ENCODE measurements at regions not wholly inside any gene's neighbourhood (a gene's known extent, or its start where the extent isn't known, plus 50 kb on each side); places are given as distances from the start of the nearest gene placed in this dataset.
"Not testable (repeated sequence)": the region's sequence is repeated elsewhere in the genome, so short reads cannot be mapped to it uniquely, and the experiment has no call there.

DNA sequence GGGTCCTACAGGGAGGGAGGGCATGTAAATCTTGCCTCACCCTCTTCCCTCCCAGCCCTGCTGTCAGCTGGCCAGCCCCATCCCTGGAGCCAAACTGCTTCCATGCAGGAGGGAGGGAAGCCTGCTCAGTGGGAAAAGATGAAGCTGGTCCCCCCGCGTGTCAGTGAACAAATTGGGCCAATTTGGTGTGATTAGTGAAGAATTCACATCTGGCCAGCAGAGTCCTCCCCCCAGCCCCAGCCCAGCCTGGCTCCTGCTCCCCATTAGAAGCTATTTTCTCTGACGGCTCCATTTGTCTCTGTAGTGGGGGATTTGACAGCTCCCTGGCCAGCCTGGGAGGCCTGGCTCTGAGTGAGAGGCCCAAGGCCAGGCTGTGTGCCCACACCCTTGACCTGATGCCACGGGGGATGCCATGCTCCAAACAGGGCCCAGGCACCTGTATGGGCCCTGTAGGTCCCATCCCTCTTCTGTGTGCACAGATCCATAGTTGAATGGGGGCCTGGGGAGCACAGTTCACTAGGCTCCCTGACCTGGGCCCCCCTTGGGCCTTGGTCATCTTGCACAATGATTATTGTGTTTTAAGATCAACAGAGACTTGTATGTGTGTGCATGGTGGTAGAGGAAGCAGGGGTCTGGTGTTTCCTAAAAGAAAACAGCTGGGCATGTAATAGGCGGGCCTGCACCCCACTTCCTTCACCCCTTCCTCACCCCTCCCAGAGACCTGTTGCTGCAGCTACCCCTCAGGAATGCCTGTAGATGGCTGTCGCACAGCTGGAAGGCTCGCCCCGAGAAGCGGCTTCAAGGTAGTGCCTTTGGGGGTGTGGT lies 50.7 kb upstream of the TAC4 start:
- H3K27me3 Mint-ChIP-seq, result peaks cover 23% of the 10 kb centered on the region
- H3K4me1 Mint-ChIP-seq (ENCODE audit: low read depth), result peaks cover 2% of the 10 kb centered on the region
- H3K4me3 Mint-ChIP-seq, result no peak overlapping the region
- H3K9me3 Mint-ChIP-seq (ENCODE audit: low read depth), result no peaks in the 10 kb centered on the region
- no peak overlapping the region for H3K27ac Mint-ChIP-seq
- H3K36me3 Mint-ChIP-seq, result no peaks in the 10 kb centered on the region

DNA sequence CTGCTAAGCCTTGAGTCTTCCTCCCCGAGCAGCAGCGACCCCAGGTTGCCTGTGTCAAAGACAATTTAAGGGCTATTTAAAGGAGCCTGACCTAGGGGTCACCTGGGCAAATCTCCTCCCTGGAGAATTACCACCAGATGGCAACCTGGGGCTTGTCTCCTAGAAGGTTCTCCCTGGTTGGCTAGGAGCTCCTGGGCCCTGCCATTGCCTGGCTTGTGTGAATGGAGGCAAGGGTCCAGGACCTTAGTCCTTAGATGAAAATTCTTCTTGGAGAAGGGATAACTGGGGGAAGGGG lies 51.3 kb upstream of the TAC4 start:
- peaks cover 2% of the 10 kb centered on the region for H3K4me1 Mint-ChIP-seq (ENCODE audit: low read depth)
- no peak overlapping the region for H3K4me3 Mint-ChIP-seq
- no peaks in the 10 kb centered on the region for H3K36me3 Mint-ChIP-seq
- H3K9me3 Mint-ChIP-seq (ENCODE audit: low read depth), result no peaks in the 10 kb centered on the region
- H3K27ac Mint-ChIP-seq, result no peak overlapping the region
- peaks cover 24% of the 10 kb centered on the region for H3K27me3 Mint-ChIP-seq

DNA sequence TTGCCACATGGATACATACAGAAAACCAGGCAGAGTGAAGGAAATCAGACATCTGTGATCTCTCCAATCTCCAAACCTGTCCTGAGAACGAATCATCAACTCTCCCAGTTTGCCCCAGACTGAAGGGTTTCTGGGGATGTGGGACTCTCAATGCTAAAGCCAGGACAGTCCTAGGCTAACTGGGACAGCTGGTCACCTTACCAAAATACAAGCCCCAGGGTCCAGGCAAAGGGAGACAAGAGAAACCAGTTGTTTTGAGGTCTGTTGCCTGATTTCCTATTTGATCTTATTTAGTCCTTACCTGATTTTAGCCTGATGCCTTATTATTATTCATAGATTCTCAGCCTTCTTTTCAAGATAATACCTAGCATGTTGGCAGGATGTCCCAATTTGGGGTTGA lies 51.7 kb upstream of the TAC4 start:
- Mint-ChIP-seq H3K4me3 (no peak overlapping the region), H3K4me1 (ENCODE audit: low read depth) (peaks cover 2% of the 10 kb centered on the region), H3K9me3 (ENCODE audit: low read depth) (no peaks in the 10 kb centered on the region)

DNA sequence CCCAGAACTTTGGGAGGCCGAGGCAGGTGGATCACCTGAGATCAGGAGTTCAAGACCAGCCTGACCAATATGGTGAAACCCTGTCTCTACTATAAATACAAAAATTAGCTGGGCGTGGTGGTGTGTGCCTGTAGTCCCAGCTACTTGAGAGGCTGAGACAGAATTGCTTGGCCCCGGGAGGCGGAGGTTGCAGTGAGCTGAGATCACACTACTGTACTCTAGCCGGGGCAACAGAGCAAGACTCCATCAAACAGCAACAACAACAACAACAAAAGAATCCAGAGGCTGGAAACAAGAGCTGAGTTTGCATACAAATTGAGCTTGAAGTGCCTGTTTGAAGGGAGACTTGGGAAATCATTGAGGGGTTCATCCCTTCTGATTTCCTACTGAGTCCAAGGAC lies 52.9 kb upstream of the TAC4 start:
- H3K27ac Mint-ChIP-seq; H3K9me3 Mint-ChIP-seq (ENCODE audit: low read depth); H3K4me3 Mint-ChIP-seq; H3K36me3 Mint-ChIP-seq; H3K4me1 Mint-ChIP-seq (ENCODE audit: low read depth): not testable (repeated sequence)
- H3K27me3 Mint-ChIP-seq, result peaks cover 37% of the 10 kb centered on the region

More for the DNA sequence above, 51.7 kb upstream of the TAC4 start:
- Mint-ChIP-seq H3K27me3 (peaks cover 29% of the 10 kb centered on the region), H3K27ac (no peak overlapping the region), H3K36me3 (no peaks in the 10 kb centered on the region)

DNA sequence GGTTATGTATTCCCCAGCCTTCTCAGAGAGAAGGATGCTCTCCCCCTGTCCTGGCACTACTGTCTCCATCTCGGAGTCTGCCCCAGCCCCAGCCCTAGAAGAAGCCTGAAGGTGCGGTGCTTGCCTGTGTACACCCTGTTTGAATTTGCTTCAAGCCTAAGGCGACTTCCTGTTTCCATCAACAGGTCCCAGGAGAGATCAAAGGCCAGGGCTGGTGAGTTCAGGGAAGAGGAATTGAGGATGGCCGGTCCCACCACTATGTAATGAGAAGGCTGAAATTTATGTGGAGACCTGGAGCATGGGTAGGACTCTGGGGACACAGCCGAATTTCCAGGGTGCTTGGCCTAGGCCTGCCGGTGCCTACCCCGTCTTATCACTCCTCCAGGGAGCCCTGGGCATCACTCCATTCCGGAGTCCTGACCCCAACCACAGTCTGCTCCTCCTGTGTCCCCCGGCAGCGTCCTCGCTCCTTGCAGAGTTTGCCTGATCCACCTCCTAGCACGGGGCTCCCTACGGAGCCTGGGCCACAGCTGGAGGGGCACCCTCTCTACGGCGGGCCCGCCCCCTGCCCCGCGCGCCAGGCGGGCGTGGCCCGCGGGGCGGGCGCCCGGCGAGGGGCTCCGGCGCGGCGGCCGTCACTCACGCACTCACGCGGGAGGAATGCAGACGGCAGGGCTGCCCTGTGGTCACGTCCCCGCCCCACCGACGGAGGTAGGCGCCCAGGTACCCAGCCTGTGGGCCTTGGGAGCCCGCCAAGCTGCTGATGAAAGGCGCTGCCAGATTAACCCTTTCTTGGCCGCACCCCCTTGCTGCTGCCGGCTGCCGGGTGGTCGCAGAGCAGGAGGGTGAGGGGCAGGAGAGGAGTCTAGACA lies 53.8 kb upstream of the TAC4 start:
- no peak overlapping the region for H3K4me3 Mint-ChIP-seq
- peaks cover 2% of the 10 kb centered on the region for H3K4me1 Mint-ChIP-seq (ENCODE audit: low read depth)
- H3K9me3 Mint-ChIP-seq (ENCODE audit: low read depth), result no peaks in the 10 kb centered on the region
- no peak overlapping the region for H3K27ac Mint-ChIP-seq
- peaks cover 34% of the 10 kb centered on the region for H3K27me3 Mint-ChIP-seq
- no peaks in the 10 kb centered on the region for H3K36me3 Mint-ChIP-seq

DNA sequence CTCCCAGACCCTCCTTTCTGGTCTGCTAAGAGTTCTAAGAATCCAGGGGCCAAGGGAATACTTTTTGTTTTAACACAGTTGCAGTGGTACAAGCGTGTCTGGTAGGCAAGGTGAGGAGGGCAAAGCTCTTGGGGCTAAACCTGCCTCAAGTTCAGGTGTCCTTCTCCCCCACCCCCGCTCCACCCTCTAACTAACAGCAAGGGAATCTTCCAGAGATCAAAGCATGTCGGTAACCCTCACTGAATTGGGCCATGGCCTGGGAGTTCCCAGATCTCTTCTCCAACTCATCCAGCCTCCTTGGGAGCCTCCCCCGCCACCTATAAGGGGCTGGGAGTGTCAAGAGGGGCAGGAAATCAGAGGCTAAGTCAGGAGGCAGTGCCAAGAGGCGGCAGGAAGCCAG lies 55.7 kb upstream of the TAC4 start:
- no peak overlapping the region for H3K27ac Mint-ChIP-seq
- H3K36me3 Mint-ChIP-seq, result no peaks in the 10 kb centered on the region
- H3K27me3 Mint-ChIP-seq, result peaks cover 35% of the 10 kb centered on the region
- H3K4me3 Mint-ChIP-seq, result no peak overlapping the region
- H3K4me1 Mint-ChIP-seq (ENCODE audit: low read depth), result peaks cover 2% of the 10 kb centered on the region
- H3K9me3 Mint-ChIP-seq (ENCODE audit: low read depth), result no peaks in the 10 kb centered on the region

DNA sequence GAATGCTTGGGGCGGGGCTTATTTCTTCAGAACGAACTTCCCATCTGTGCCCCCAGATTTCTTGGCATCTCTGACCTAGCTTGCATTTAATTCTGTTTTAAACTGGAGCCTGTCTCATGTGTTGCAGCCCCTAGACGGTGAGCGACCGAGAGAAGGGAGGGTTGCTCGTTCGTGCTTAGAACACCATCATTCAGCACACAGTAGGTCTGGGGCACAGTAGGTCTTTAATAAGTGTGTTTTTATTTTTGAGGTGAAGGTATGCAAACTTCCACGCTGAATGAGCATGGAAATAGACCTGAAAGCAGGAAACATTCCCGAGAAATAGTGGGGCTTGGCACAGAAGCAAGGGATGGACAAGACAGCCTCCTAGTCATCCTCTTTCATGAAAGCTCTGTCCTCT lies 57.0 kb upstream of the TAC4 start:
- Mint-ChIP-seq H3K4me3 (no peak overlapping the region), H3K27me3 (peaks cover 43% of the 10 kb centered on the region), H3K27ac (no peak overlapping the region), H3K4me1 (ENCODE audit: low read depth) (peaks cover 6% of the 10 kb centered on the region), H3K9me3 (ENCODE audit: low read depth) (no peaks in the 10 kb centered on the region), H3K36me3 (no peaks in the 10 kb centered on the region)

DNA sequence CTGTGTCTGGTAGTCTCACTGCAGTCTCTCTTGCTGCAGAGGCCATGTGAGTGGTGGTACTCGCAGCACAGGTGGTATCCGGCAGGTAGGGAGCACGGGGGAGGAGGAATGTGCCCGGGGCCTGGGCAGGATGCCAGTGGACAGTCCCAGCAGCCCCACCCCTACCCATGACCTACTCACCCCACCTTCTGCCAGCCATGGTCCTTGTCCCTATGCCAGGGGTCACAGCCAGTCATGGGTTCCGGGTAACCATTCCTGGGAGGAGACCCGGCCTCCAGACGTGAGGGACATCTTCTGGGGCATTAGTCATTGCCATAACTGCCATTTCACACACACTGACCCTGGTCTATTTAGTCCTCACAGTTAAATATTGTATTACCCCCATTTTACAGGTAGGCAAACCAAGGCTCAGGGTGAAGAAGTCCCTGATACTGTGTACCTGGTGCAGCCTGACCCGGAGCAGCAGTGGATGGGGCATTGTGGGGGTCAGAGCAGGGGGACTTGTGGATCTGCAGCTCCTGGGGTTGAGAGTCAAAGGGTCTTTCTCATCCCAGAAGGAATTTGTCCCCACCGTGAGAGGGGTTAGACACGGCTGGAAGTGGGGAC lies 58.8 kb upstream of the TAC4 start:
- Mint-ChIP-seq H3K27ac (no peak overlapping the region), H3K4me1 (ENCODE audit: low read depth) (peaks cover 12% of the 10 kb centered on the region), H3K36me3 (peaks cover 4% of the 10 kb centered on the region), H3K27me3 (peaks cover 48% of the 10 kb centered on the region), H3K9me3 (ENCODE audit: low read depth) (no peaks in the 10 kb centered on the region), H3K4me3 (no peak overlapping the region)

DNA sequence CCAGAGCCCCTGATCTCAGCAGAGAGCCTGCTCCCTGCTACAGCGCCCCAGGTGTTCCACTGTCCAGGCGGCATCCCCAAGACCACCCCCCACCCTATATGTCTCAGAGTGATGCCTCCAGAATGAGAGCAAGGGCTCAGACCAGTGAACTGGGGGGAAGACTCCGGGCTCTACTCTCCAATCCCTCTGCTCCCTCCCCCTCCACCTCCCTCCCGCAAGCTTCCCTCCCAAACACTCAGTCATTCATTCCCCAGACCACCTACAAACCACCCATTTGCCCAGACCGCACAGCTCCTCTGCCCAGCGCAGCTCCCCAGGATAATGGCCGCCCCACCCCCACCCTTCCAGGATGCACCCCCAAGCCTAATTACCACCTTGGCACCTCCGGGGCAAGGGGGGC lies 59.4 kb upstream of the TAC4 start:
- Mint-ChIP-seq H3K4me3 (no peak overlapping the region), H3K27ac (no peak overlapping the region), H3K36me3 (peaks cover 4% of the 10 kb centered on the region), H3K9me3 (ENCODE audit: low read depth) (no peaks in the 10 kb centered on the region), H3K4me1 (ENCODE audit: low read depth) (peaks cover 12% of the 10 kb centered on the region), H3K27me3 (peaks cover 48% of the 10 kb centered on the region)

DNA sequence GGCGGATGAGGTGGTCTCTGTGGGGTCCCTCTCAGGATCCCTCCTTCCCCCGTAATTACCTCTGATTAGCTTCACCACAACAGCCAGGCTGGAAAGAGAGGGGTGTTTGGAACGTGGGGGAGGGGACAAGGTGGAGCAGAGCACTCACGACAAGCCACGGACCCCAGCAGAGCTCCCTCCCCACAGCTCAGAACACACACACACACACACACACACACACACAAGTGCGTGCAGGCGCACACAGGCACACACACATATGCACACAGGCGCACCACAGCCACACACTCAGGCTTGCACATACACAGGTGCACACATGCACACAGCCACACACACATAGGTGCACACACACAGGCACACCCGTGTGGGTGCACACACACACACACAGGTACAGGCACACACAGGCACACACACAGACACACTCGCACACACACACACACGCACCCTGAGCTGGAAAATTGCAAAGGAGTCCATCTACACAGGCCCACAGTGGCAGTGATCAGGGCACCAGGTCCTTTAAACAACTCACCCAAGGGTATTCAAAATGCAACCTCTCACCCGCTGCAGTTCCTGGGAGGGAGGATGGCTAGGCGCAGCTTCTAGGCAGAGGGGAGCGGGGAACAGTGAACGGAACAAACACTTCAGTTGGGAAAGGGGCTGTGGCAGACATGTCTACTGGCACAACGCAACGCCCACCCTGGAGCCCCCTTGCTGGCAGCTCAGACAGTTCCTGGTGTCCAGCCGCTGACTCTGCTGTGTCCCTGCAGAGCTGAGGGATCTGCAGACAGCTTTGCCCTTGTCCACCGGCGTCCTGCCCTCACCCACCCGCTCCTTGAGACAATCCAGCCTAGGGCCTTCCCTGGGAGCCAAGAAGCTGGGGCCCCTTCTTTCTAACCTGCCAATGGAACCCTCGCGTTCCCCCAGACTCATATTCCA lies 59.9 kb upstream of the DLX4 start:
- no peaks in the 10 kb centered on the region for H3K9me3 Mint-ChIP-seq (ENCODE audit: low read depth)
- peaks cover 4% of the 10 kb centered on the region for H3K36me3 Mint-ChIP-seq
- H3K27me3 Mint-ChIP-seq, result peaks cover 37% of the 10 kb centered on the region
- no peak overlapping the region for H3K27ac Mint-ChIP-seq
- peak overlapping the region; percentile 31 for H3K4me3 Mint-ChIP-seq
- H3K4me1 Mint-ChIP-seq (ENCODE audit: low read depth), result peaks cover 10% of the 10 kb centered on the region

DNA sequence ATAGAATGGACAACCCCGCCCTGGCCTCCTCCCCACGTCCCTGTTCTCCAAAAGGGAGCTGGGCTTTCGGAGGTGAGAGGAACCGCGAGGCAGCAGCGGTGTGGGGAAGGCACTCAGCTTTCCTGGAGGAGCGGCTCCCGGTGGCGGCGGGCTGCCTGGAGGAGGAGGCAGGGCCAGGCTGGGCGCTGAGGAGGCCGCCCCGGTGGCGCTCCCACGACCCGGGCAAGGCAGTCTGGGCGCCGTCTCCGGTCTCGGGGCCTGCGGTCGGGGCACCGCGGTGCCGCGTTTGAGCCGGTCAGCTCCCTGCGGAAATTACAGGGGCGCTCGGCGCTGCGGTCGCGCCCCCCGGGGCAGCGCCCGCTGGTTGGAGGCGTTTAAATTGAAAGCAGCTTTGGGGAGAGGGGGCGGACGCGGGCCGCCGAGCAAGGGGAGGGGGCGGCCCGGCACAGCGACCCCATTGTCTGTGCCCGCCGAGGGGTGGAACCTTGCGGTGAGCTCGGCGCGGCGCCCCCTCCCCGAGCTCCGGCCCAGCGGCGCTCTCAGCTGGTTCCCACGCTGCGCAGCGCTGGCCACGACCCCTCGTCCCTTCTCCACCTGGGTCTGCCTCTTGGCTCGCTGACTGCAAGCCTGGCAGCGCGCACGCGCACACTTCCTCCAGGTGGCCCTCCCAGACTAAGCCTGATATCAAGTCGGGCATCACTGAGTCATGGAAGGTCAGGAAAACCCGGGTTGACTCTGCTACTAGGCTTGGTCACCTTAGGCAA lies 58.7 kb upstream of the DLX4 start:
- Mint-ChIP-seq H3K9me3 (ENCODE audit: low read depth) (no peaks in the 10 kb centered on the region), H3K27ac (no peak overlapping the region), H3K4me1 (ENCODE audit: low read depth) (peaks cover 10% of the 10 kb centered on the region), H3K4me3 (peak overlapping the region; percentile 77), H3K36me3 (peaks cover 4% of the 10 kb centered on the region), H3K27me3 (peaks cover 27% of the 10 kb centered on the region)

DNA sequence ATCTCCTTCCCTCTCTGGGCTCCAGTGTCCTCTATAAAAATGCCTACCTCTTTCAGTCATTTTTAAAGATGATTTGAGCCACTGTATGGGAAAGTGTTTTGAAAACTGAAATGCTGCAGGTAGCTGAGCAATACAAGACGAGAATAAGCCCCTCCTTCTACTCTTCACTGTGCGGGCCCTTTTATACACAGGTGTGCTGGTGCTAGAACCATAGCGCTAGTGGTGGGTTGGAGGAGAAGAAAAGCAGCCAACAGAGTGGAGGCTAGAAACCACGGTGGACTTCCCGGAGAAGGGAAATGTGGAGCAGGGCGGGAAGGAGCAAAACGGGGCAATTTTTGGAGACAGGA lies 58.2 kb upstream of the DLX4 start:
- peaks cover 10% of the 10 kb centered on the region for H3K4me1 Mint-ChIP-seq (ENCODE audit: low read depth)
- peaks cover 4% of the 10 kb centered on the region for H3K36me3 Mint-ChIP-seq
- peak overlapping the region; percentile 77 for H3K4me3 Mint-ChIP-seq
- peaks cover 23% of the 10 kb centered on the region for H3K27me3 Mint-ChIP-seq
- no peaks in the 10 kb centered on the region for H3K9me3 Mint-ChIP-seq (ENCODE audit: low read depth)
- H3K27ac Mint-ChIP-seq, result no peak overlapping the region

DNA sequence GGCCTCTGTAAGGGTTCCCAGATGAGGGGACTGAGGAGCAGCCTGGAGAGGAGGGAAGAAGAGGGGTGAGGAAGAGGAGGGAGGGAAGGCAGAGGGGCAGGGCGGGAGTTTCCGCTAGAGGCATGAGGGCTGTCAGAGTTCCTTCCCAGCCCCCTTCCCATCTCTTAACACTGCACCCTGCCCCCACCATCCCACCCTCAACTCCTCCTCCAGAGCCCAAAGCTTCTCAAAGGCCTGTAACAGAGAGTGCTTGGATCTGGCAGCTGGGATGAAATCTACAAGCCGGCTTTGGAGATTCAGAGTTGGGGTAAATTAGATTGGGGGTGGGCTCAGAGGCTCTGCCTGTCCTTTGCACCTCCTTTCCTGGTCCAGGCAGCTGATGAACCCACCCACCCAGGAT lies 57.3 kb upstream of the DLX4 start:
- Mint-ChIP-seq H3K4me3 (no peak overlapping the region), H3K27me3 (peaks cover 22% of the 10 kb centered on the region), H3K27ac (no peak overlapping the region), H3K4me1 (ENCODE audit: low read depth) (peaks cover 10% of the 10 kb centered on the region), H3K9me3 (ENCODE audit: low read depth) (no peaks in the 10 kb centered on the region), H3K36me3 (peaks cover 4% of the 10 kb centered on the region)

All from activated naive CD8-positive, alpha-beta T cell (primary cell).